ENCODE measurements at regions not wholly inside any gene's neighbourhood (a gene's known extent, or its start where the extent isn't known, plus 50 kb on each side); places are given as distances from the start of the nearest gene placed in this dataset.

GRCh38 chr21:35342440-35342839 lies 293.3 kb upstream of the RUNX1 start:
- Histone ChIP-seq H2AK5ac (ENCODE audit: insufficient read length, low read length) (no peak overlapping the region), H3K56ac (ENCODE audit: insufficient read length, low read depth, low read length) (no peak overlapping the region), H3K79me2 (ENCODE audit: insufficient read depth, low read length) (no peaks in the 10 kb centered on the region), H2BK15ac (ENCODE audit: low read depth, low read length) (no peak overlapping the region), H2BK5ac (ENCODE audit: insufficient read length, low read length) (no peak overlapping the region), H4K20me1 (ENCODE audit: control insufficient read depth, insufficient read depth, insufficient read length) (no peaks in the 10 kb centered on the region), H3K23ac (ENCODE audit: insufficient read length, low read depth, low read length) (no peak overlapping the region), H3T11ph (ENCODE audit: low read length) (no peak overlapping the region), H3K27me3 (ENCODE audit: insufficient read depth, low read length) (no peaks in the 10 kb centered on the region), H3K4ac (ENCODE audit: low read depth, low read length) (no peak overlapping the region), H3K79me1 (ENCODE audit: insufficient read depth, low read depth, low read length, poor library complexity, severe bottlenecking) (no peaks in the 10 kb centered on the region), H3K14ac (ENCODE audit: insufficient read depth, low read length) (no peak overlapping the region), H2BK12ac (ENCODE audit: insufficient read length, low read depth, low read length) (no peak overlapping the region), H4K8ac (replicated peaks; ENCODE audit: insufficient read length, low read depth, low read length) (no peak overlapping the region), H3K4me2 (ENCODE audit: insufficient read depth, insufficient read length, low read length) (no peak overlapping the region), H2AFZ (ENCODE audit: low read length) (no peak overlapping the region), H3K27ac (ENCODE audit: insufficient read length, low read depth, low read length) (no peak overlapping the region), H3K9ac (ENCODE audit: extremely low read depth, insufficient read length, low read length) (no peak overlapping the region), H3K23me2 (ENCODE audit: insufficient read length, low read depth, low read length, poor library complexity, severe bottlenecking) (no peaks in the 10 kb centered on the region), H3K4me1 (ENCODE audit: insufficient read depth, low read length) (no peaks in the 10 kb centered on the region), H2BK20ac (ENCODE audit: low read depth, low read length, poor library complexity, severe bottlenecking) (no peak overlapping the region), H3K18ac (ENCODE audit: insufficient read length, low read depth, low read length) (no peak overlapping the region), H2BK120ac (ENCODE audit: low read depth, low read length, poor library complexity, severe bottlenecking) (no peak overlapping the region), H4K5ac (ENCODE audit: insufficient read length, low read depth, low read length) (no peak overlapping the region), H4K91ac (ENCODE audit: insufficient read length, low read depth, low read length) (no peak overlapping the region), H3K9me3 (ENCODE audit: control insufficient read depth, low read depth, low read length) (no peaks in the 10 kb centered on the region)
- Mint-ChIP-seq H3K27me3 (ENCODE audit: low read depth) (peaks cover 2% of the 10 kb centered on the region), H3K36me3 (ENCODE audit: insufficient read depth in 1 of 3, low read depth in 3 of 3) (peaks cover 0 to 5% (median 4%) of the 10 kb centered on the region in 3 experiments; a peak in 4 of 7 replicates), H3K4me1 (peaks cover 4% of the 10 kb centered on the region in 2 experiments; a peak in 2 of 4 replicates), H3K9me3 (peaks cover 0 to 2% of the 10 kb centered on the region in 2 experiments; a peak in 3 of 5 replicates), H3K27ac (no peak overlapping the region), H3K4me3 (no peak overlapping the region)
- no peak for TF ChIP-seq CTCF (conservative IDR thresholded peaks at IDR 0.05)
- no CpG with 5 or more reads among the region's 4 CpGs for WGBS (ENCODE audit: extremely low coverage, insufficient read length, low lambda C conversion rate)
- DNase-seq = no peak

Measured in H9 (cell line).